Ovary (tissue), 7 donors: ENCODE measurements at regions not wholly inside any gene's neighbourhood (a gene's known extent, or its start where the extent isn't known, plus 50 kb on each side); places are given as distances from the start of the nearest gene placed in this dataset.

Experiments used
- DNase-seq, 5 donors: peaks; one replicate each; pipeline ENCODE4 v3.0.0-alpha.2; 2019 to 2020
- H3K27ac ChIP-seq, 2 donors: fragments of 200-600 bp; one replicate each; pipeline versions ENCODE4 v1.5.1 to v1.8.0; 2019 to 2022
- H3K27me3 ChIP-seq: fragments of 200-600 bp; one replicate; pipeline ENCODE4 v1.8.0; 2022
- H3K36me3 ChIP-seq: fragments of 200-600 bp; sonication (generic); one replicate; pipeline ENCODE4 v1.5.1; 2019
- H3K4me1 ChIP-seq: one replicate; pipeline ENCODE4 v1.8.1; 2013; ENCODE audit warnings: mild to moderate bottlenecking, moderate library complexity; ENCODE audit not compliant: insufficient read depth
- H3K4me3 ChIP-seq: fragments of 200-600 bp; sonication (generic); one replicate; pipeline ENCODE4 v1.5.1; 2017
- H3K9me3 ChIP-seq, 2 donors: fragments of 200-600 bp in 1 of 2; sonication (generic) in 1 of 2; one replicate each; pipeline versions ENCODE4 v1.5.1 to v1.8.1; 2013 to 2019; ENCODE audit warnings: mild to moderate bottlenecking in 1 of 2, moderate library complexity in 1 of 2
- CTCF ChIP-seq, 3 donors: fragments of 450-650 bp in 2 of 3; fragments of 200-600 bp in 1 of 3; IDR thresholded peaks; one replicate each; pipeline versions ENCODE4 v1.5.1 to v1.8.0; 2016 to 2022; ENCODE audit warnings: antibody characterized with exemption in 3 of 3, mild to moderate bottlenecking in 1 of 3
- EP300 ChIP-seq: sonication (generic); formaldehyde crosslinking; IDR thresholded peaks from one replicate; pipeline ENCODE4 v1.6.1; 2017; ENCODE audit warnings: antibody characterized with exemption
- POLR2A ChIP-seq: fragments of 450-650 bp; IDR thresholded peaks from one replicate; pipeline ENCODE4 v1.6.1; 2017; ENCODE audit warnings: antibody characterized with exemption, mild to moderate bottlenecking, moderate library complexity
- WGBS, 3 donors: extraction: QIAGEN DNeasy Blood & Tissue Kit in 1 of 3; methylation state at CpG; one replicate each; pipeline versions ENCODE4 v1.1.5 to v1.1.7; 2013 to 2017; 5-methylcytosine and 5-hydroxymethylcytosine counted together
- intact Hi-C, 4 donors: fragments of 100-400 bp; cut with DNase I; formaldehyde crosslinking; loops; one replicate each; pipeline versions ENCODE4 v1.11.0 to v1.15.1; 2022 to 2023
- donor health status: DM: no; HTN: no; CAD: no; lungs with moderate emphysema.
- donor health status: DM: no; HTN: no; CAD: no.
- donor health status: Bipolar disorder and iron deficiency.
- donor health status: DM: no; HTN: no; CAD: no.
- donor health status: DM: yes; HTN: yes; CAD: no.

GRCh38 chr3:115272036-115272824 lies 125.1 kb upstream of the ZBTB20 start:
- Histone ChIP-seq H3K36me3 (no peaks in the 10 kb centered on the region), H3K4me1 (peaks cover 3% of the 10 kb centered on the region), H3K27ac (no peak overlapping the region), H3K9me3 (no peaks in the 10 kb centered on the region), H3K4me3 (no peak overlapping the region), H3K27me3 (no peaks in the 10 kb centered on the region)
- no peak for DNase-seq
- TF ChIP-seq CTCF (IDR thresholded peaks at IDR 0.05) = no peak
- TF ChIP-seq EP300 = no peak
- no peak for TF ChIP-seq POLR2A
- intact Hi-C loops = no loop called here
- WGBS, 3 donors = 80 to 83% (median 82%) methylated on average over 10 of the region's 10 CpGs

GRCh38 chr3:115275896-115276295 lies 128.8 kb upstream of the ZBTB20 start:
- Histone ChIP-seq H3K4me3 (no peak overlapping the region), H3K27ac (no peak overlapping the region), H3K4me1 (peaks cover 2% of the 10 kb centered on the region), H3K36me3 (no peaks in the 10 kb centered on the region), H3K9me3 (no peaks in the 10 kb centered on the region), H3K27me3 (no peaks in the 10 kb centered on the region)
- DNase-seq = no peak
- WGBS, 3 donors = 69 to 83% (median 81%) methylated on average over 1 of the region's 1 CpG
- intact Hi-C loops = no loop called here
- TF ChIP-seq EP300 (no peak), CTCF (IDR thresholded peaks at IDR 0.05) (no peak), POLR2A (no peak)

- Histone ChIP-seq H3K36me3 (no peaks in the 10 kb centered on the region), H3K27ac (peak overlapping the region in 1 of 2 donors; percentile 38), H3K4me1 (peaks cover 2% of the 10 kb centered on the region), H3K27me3 (no peaks in the 10 kb centered on the region), H3K4me3 (no peak overlapping the region), H3K9me3 (no peaks in the 10 kb centered on the region)
- intact Hi-C loops = no loop called here
- 18 to 27% (median 24%) methylated on average over 1 of the region's 1 CpG for WGBS, 3 donors
- DNase-seq = no peak
- TF ChIP-seq POLR2A = no peak
- no peak for TF ChIP-seq CTCF (IDR thresholded peaks at IDR 0.05)
- no peak for TF ChIP-seq EP300
Observed at GRCh38 chr3:115279939-115280338, 132.9 kb upstream of the ZBTB20 start.

GRCh38 chr3:115280506-115280905 lies 133.4 kb upstream of the ZBTB20 start:
- Histone ChIP-seq H3K27ac (peak overlapping the region in 1 of 2 donors; percentile 1), H3K9me3 (no peaks in the 10 kb centered on the region), H3K4me3 (no peak overlapping the region), H3K4me1 (peaks cover 2% of the 10 kb centered on the region), H3K27me3 (no peaks in the 10 kb centered on the region), H3K36me3 (no peaks in the 10 kb centered on the region)
- no peak for TF ChIP-seq POLR2A
- no peak for TF ChIP-seq EP300
- no peak for TF ChIP-seq CTCF (IDR thresholded peaks at IDR 0.05)
- WGBS, 3 donors = 28 to 36% (median 31%) methylated on average over 3 of the region's 3 CpGs
- intact Hi-C loops = no loop called here
- DNase-seq = no peak
